ENCODE measurements at regions not wholly inside any gene's neighbourhood (a gene's known extent, or its start where the extent isn't known, plus 50 kb on each side); places are given as distances from the start of the nearest gene placed in this dataset.

DNA sequence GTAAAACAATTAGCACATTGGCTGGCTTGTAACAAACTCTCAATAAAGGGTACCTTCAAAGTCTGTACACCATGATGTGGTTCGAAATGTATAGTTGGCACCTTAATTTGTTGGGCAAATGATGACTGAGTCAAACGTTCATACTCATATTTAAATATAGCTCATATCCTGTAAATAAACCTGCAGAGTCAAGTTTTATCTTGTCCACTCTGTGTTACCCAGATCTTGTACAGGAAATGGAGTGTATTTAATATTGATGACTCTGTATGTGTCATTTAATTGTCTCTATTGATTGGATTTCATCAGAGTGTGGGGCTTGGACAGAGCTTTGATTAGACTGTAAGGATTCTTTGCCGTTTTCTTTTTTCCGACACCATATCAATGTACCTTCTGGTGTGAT, 805.6 kb upstream of the ZEB2 start:
- Histone ChIP-seq H3K4me2 (ENCODE audit: extremely low read depth, insufficient read depth, low read length) (no peak overlapping the region), H2AFZ (ENCODE audit: low read length) (no peak overlapping the region), H3K36me3 (ENCODE audit: control insufficient read depth, insufficient read depth, low read length) (no peaks in the 10 kb centered on the region), H3K27me3 (ENCODE audit: control insufficient read depth, insufficient read depth, low read length) (no peaks in the 10 kb centered on the region), H3K79me2 (ENCODE audit: control insufficient read depth, insufficient read depth, low read length) (no peaks in the 10 kb centered on the region), H3K9ac (ENCODE audit: insufficient read depth, low read length) (no peak overlapping the region), H3K4me1 (ENCODE audit: control insufficient read depth, extremely low read depth, insufficient read depth, low read length) (no peaks in the 10 kb centered on the region), H3K4me3 (replicated peaks in 1 of 4; ENCODE audit: control extremely low read depth in 1 of 4, insufficient read depth in 1 of 4, low read depth in 3 of 4, low read length in 4 of 4) (no peak overlapping the region), H3K9me3 (ENCODE audit: control insufficient read depth, insufficient read depth, low read depth, low read length) (no peaks in the 10 kb centered on the region), H4K20me1 (ENCODE audit: control insufficient read depth, extremely low read depth, insufficient read depth, low read length) (no peaks in the 10 kb centered on the region), H3K27ac (ENCODE audit: insufficient read depth, low read length) (no peak overlapping the region)
- no peak for TF ChIP-seq EZH2 (IDR thresholded peaks at IDR 0.05; ENCODE audit: low read length, missing control alignments)
- TF ChIP-seq, protein P1, sequence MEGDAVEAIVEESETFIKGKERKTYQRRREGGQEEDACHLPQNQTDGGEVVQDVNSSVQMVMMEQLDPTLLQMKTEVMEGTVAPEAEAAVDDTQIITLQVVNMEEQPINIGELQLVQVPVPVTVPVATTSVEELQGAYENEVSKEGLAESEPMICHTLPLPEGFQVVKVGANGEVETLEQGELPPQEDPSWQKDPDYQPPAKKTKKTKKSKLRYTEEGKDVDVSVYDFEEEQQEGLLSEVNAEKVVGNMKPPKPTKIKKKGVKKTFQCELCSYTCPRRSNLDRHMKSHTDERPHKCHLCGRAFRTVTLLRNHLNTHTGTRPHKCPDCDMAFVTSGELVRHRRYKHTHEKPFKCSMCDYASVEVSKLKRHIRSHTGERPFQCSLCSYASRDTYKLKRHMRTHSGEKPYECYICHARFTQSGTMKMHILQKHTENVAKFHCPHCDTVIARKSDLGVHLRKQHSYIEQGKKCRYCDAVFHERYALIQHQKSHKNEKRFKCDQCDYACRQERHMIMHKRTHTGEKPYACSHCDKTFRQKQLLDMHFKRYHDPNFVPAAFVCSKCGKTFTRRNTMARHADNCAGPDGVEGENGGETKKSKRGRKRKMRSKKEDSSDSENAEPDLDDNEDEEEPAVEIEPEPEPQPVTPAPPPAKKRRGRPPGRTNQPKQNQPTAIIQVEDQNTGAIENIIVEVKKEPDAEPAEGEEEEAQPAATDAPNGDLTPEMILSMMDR (conservative IDR thresholded peaks at IDR 0.05 in 1 of 2, IDR thresholded peaks at IDR 0.05 in 1 of 2; ENCODE audit: low read depth in 1 of 2, low read length in 2 of 2): no peak
- no peak for DNase-seq (ENCODE audit: low read depth in 2 of 2)

DNA sequence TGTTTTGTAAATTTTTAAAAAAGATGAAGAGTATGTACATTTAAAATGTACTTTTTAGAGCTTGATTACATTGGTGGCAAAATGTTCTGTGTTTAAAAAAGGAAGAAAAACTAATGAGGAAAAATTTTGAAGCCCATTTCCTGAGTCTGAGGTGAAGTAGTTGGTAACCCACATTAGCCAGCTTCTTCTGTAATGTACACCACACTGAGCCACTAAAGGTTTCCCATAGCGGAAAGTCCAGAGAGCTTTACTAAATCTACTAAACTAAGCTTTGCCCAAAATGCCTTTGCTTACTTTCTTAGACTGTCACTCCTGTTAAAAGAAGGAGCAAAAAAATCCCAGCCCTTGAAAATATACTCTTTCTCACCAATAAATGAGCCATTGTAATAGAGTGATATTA, 804.8 kb upstream of the ZEB2 start:
- Histone ChIP-seq H3K4me2 (ENCODE audit: extremely low read depth, insufficient read depth, low read length) (no peak overlapping the region), H3K4me1 (ENCODE audit: control insufficient read depth, extremely low read depth, insufficient read depth, low read length) (no peaks in the 10 kb centered on the region), H3K79me2 (ENCODE audit: control insufficient read depth, insufficient read depth, low read length) (no peaks in the 10 kb centered on the region), H3K9ac (ENCODE audit: insufficient read depth, low read length) (no peak overlapping the region), H3K27me3 (ENCODE audit: control insufficient read depth, insufficient read depth, low read length) (no peaks in the 10 kb centered on the region), H2AFZ (ENCODE audit: low read length) (no peak overlapping the region), H3K36me3 (ENCODE audit: control insufficient read depth, insufficient read depth, low read length) (no peaks in the 10 kb centered on the region), H3K27ac (ENCODE audit: insufficient read depth, low read length) (no peak overlapping the region), H3K9me3 (ENCODE audit: control insufficient read depth, insufficient read depth, low read depth, low read length) (no peaks in the 10 kb centered on the region), H4K20me1 (ENCODE audit: control insufficient read depth, extremely low read depth, insufficient read depth, low read length) (no peaks in the 10 kb centered on the region), H3K4me3 (replicated peaks in 1 of 4; ENCODE audit: control extremely low read depth in 1 of 4, insufficient read depth in 1 of 4, low read depth in 3 of 4, low read length in 4 of 4) (no peak overlapping the region)
- TF ChIP-seq EZH2 (IDR thresholded peaks at IDR 0.05; ENCODE audit: low read length, missing control alignments): no peak
- TF ChIP-seq, protein P1 (conservative IDR thresholded peaks at IDR 0.05 in 1 of 2, IDR thresholded peaks at IDR 0.05 in 1 of 2; ENCODE audit: low read depth in 1 of 2, low read length in 2 of 2): no peak
- no peak for DNase-seq (ENCODE audit: low read depth in 2 of 2)

DNA sequence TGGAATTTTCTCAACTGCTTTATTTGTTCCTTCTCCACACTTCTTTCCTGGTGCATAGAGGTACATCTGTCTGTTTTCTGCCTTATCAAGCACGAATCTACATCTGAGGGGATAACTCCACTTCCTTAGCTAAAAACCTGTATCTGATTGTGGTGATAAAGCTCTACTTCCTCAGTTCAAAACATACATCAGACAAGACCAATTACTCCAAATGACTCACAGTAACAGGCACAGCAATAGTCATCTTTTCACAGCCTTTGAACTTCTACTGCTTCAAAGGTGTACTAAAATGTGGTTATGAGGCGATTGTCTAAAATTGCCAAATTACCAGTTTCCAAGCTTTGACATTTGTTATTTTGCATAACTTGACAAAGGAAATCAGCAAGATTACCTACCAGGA, 803.6 kb upstream of the ZEB2 start:
- Histone ChIP-seq H4K20me1 (ENCODE audit: control insufficient read depth, extremely low read depth, insufficient read depth, low read length) (no peaks in the 10 kb centered on the region), H3K4me2 (ENCODE audit: extremely low read depth, insufficient read depth, low read length) (no peak overlapping the region), H3K27ac (ENCODE audit: insufficient read depth, low read length) (no peak overlapping the region), H3K27me3 (ENCODE audit: control insufficient read depth, insufficient read depth, low read length) (no peaks in the 10 kb centered on the region), H3K9ac (ENCODE audit: insufficient read depth, low read length) (no peak overlapping the region), H3K4me1 (ENCODE audit: control insufficient read depth, extremely low read depth, insufficient read depth, low read length) (no peaks in the 10 kb centered on the region), H3K79me2 (ENCODE audit: control insufficient read depth, insufficient read depth, low read length) (no peaks in the 10 kb centered on the region), H3K36me3 (ENCODE audit: control insufficient read depth, insufficient read depth, low read length) (no peaks in the 10 kb centered on the region), H3K9me3 (ENCODE audit: control insufficient read depth, insufficient read depth, low read depth, low read length) (no peaks in the 10 kb centered on the region), H2AFZ (ENCODE audit: low read length) (no peak overlapping the region), H3K4me3 (replicated peaks in 1 of 4; ENCODE audit: control extremely low read depth in 1 of 4, insufficient read depth in 1 of 4, low read depth in 3 of 4, low read length in 4 of 4) (no peak overlapping the region)
- no peak for TF ChIP-seq EZH2 (IDR thresholded peaks at IDR 0.05; ENCODE audit: low read length, missing control alignments)
- TF ChIP-seq, protein P1 (conservative IDR thresholded peaks at IDR 0.05 in 1 of 2, IDR thresholded peaks at IDR 0.05 in 1 of 2; ENCODE audit: low read depth in 1 of 2, low read length in 2 of 2): no peak
- DNase-seq (ENCODE audit: low read depth in 2 of 2): peak; percentile 6 to 62

All from fibroblast of lung (primary cell).